Skeletal muscle satellite cell (primary cell): ENCODE measurements at regions not wholly inside any gene's neighbourhood (a gene's known extent, or its start where the extent isn't known, plus 50 kb on each side); places are given as distances from the start of the nearest gene placed in this dataset.
"Not testable (repeated sequence)": the region's sequence is repeated elsewhere in the genome, so short reads cannot be mapped to it uniquely, and the experiment has no call there.

Experiments used
- H3K27me3 ChIP-seq: 2 replicates; pipeline ENCODE4 v1.7.0; 2013; ENCODE audit warnings: low read length; ENCODE audit not compliant: control insufficient read depth, insufficient read depth
- H3K36me3 ChIP-seq: 2 replicates; pipeline ENCODE4 v1.7.0; 2013; ENCODE audit warnings: mild to moderate bottlenecking, control low read depth, low read length; ENCODE audit not compliant: insufficient read depth
- H3K4me1 ChIP-seq: 2 replicates; pipeline ENCODE4 v1.7.0; 2013; ENCODE audit warnings: low read length; ENCODE audit not compliant: control insufficient read depth, insufficient read depth
- H3K4me2 ChIP-seq: 2 replicates; pipeline ENCODE4 v1.7.0; 2013; ENCODE audit warnings: mild to moderate bottlenecking, low read length
- H3K4me3 ChIP-seq: 2 replicates; pipeline ENCODE4 v1.7.0; 2013; ENCODE audit warnings: low read length
- H3K9ac ChIP-seq: 2 replicates; pipeline ENCODE4 v1.7.0; 2013; ENCODE audit warnings: mild to moderate bottlenecking, low read depth, low read length, moderate library complexity
- H3K9me3 ChIP-seq: replicated peaks from 2 replicates; pipeline ENCODE4 v1.7.0; 2013; ENCODE audit warnings: mild to moderate bottlenecking, control low read depth, low read length

GRCh38 chr13:88026241-88026640 lies 355.1 kb downstream of the SLITRK5 start:
- Histone ChIP-seq H3K4me3 (no peak overlapping the region), H3K4me2 (no peak overlapping the region), H3K9ac (no peak overlapping the region), H3K9me3 (no peaks in the 10 kb centered on the region), H3K27me3 (no peaks in the 10 kb centered on the region), H3K36me3 (no peaks in the 10 kb centered on the region), H3K4me1 (peaks cover 5% of the 10 kb centered on the region)

GRCh38 chr13:88031980-88032559 lies 360.9 kb downstream of the SLITRK5 start:
- Histone ChIP-seq H3K4me1 (peaks cover 8% of the 10 kb centered on the region), H3K9ac (no peak overlapping the region), H3K27me3 (no peaks in the 10 kb centered on the region), H3K36me3 (no peaks in the 10 kb centered on the region), H3K9me3 (no peaks in the 10 kb centered on the region), H3K4me3 (no peak overlapping the region), H3K4me2 (no peak overlapping the region)

GRCh38 chr13:88036205-88036604 lies 365.0 kb downstream of the SLITRK5 start:
- not testable (repeated sequence) for H3K4me3 ChIP-seq, H3K9me3 ChIP-seq, H3K4me1 ChIP-seq, H3K9ac ChIP-seq, H3K4me2 ChIP-seq, H3K27me3 ChIP-seq, H3K36me3 ChIP-seq

GRCh38 chr13:88042489-88042888 lies 371.3 kb downstream of the SLITRK5 start:
- Histone ChIP-seq H3K9me3 (no peaks in the 10 kb centered on the region), H3K4me1 (no peaks in the 10 kb centered on the region), H3K9ac (no peak overlapping the region), H3K4me3 (no peak overlapping the region), H3K27me3 (no peaks in the 10 kb centered on the region), H3K36me3 (no peaks in the 10 kb centered on the region), H3K4me2 (no peak overlapping the region)

- Histone ChIP-seq H3K9me3 (no peaks in the 10 kb centered on the region), H3K4me2 (no peak overlapping the region), H3K4me1 (no peaks in the 10 kb centered on the region), H3K36me3 (no peaks in the 10 kb centered on the region), H3K9ac (no peak overlapping the region), H3K27me3 (no peaks in the 10 kb centered on the region), H3K4me3 (no peak overlapping the region)
Observed at GRCh38 chr13:88051746-88052482, 380.7 kb downstream of the SLITRK5 start.

GRCh38 chr13:88063741-88064140 lies 392.6 kb downstream of the SLITRK5 start:
- H3K4me1 ChIP-seq, result no peaks in the 10 kb centered on the region
- H3K9me3 ChIP-seq, result no peaks in the 10 kb centered on the region
- H3K9ac ChIP-seq, result no peak overlapping the region
- no peak overlapping the region for H3K4me3 ChIP-seq
- H3K4me2 ChIP-seq, result no peak overlapping the region
- H3K27me3 ChIP-seq, result no peaks in the 10 kb centered on the region
- no peaks in the 10 kb centered on the region for H3K36me3 ChIP-seq

- H3K4me3 ChIP-seq, result no peak overlapping the region
- no peaks in the 10 kb centered on the region for H3K9me3 ChIP-seq
- H3K9ac ChIP-seq, result no peak overlapping the region
- H3K4me1 ChIP-seq, result no peaks in the 10 kb centered on the region
- H3K27me3 ChIP-seq, result no peaks in the 10 kb centered on the region
- H3K36me3 ChIP-seq, result no peaks in the 10 kb centered on the region
- H3K4me2 ChIP-seq, result no peak overlapping the region
Observed at GRCh38 chr13:88066847-88067246, 395.7 kb downstream of the SLITRK5 start.

GRCh38 chr13:88068316-88068715 lies 397.1 kb downstream of the SLITRK5 start:
- no peak overlapping the region for H3K4me2 ChIP-seq
- no peaks in the 10 kb centered on the region for H3K36me3 ChIP-seq
- H3K9ac ChIP-seq, result no peak overlapping the region
- no peaks in the 10 kb centered on the region for H3K27me3 ChIP-seq
- no peak overlapping the region for H3K4me3 ChIP-seq
- H3K9me3 ChIP-seq, result no peaks in the 10 kb centered on the region
- H3K4me1 ChIP-seq, result no peaks in the 10 kb centered on the region

- no peak overlapping the region for H3K9ac ChIP-seq
- H3K4me1 ChIP-seq, result no peaks in the 10 kb centered on the region
- no peak overlapping the region for H3K4me2 ChIP-seq
- no peaks in the 10 kb centered on the region for H3K9me3 ChIP-seq
- no peaks in the 10 kb centered on the region for H3K27me3 ChIP-seq
- H3K36me3 ChIP-seq, result no peaks in the 10 kb centered on the region
- H3K4me3 ChIP-seq, result no peak overlapping the region
Observed at GRCh38 chr13:88068975-88069374, 397.8 kb downstream of the SLITRK5 start.

- H3K4me1 ChIP-seq, result no peaks in the 10 kb centered on the region
- no peak overlapping the region for H3K9ac ChIP-seq
- H3K4me3 ChIP-seq, result no peak overlapping the region
- H3K9me3 ChIP-seq, result no peaks in the 10 kb centered on the region
- H3K4me2 ChIP-seq, result no peak overlapping the region
- no peaks in the 10 kb centered on the region for H3K27me3 ChIP-seq
- H3K36me3 ChIP-seq, result no peaks in the 10 kb centered on the region
Observed at GRCh38 chr13:88071371-88071770, 400.2 kb downstream of the SLITRK5 start.

- Histone ChIP-seq H3K9me3 (no peaks in the 10 kb centered on the region), H3K27me3 (no peaks in the 10 kb centered on the region), H3K4me2 (no peak overlapping the region), H3K4me1 (no peaks in the 10 kb centered on the region), H3K36me3 (no peaks in the 10 kb centered on the region), H3K4me3 (no peak overlapping the region), H3K9ac (no peak overlapping the region)
Observed at GRCh38 chr13:88074794-88075510, 403.8 kb downstream of the SLITRK5 start.
